NB4 (cell line): ENCODE measurements at regions not wholly inside any gene's neighbourhood (a gene's known extent, or its start where the extent isn't known, plus 50 kb on each side); places are given as distances from the start of the nearest gene placed in this dataset.

Source experiments
- CTCF ChIP-seq: IDR thresholded peaks from one replicate; pipeline ENCODE4 v1.5.1; 2012; ENCODE audit warnings: low read depth, low read length
- MAX ChIP-seq: IDR thresholded peaks from 2 replicates; pipeline ENCODE4 v1.6.1; 2011; ENCODE audit warnings: low read depth, low read length
- POLR2A ChIP-seq: IDR thresholded peaks from 2 replicates; pipeline ENCODE4 v1.6.1; 2011; ENCODE audit warnings: mild to moderate bottlenecking; ENCODE audit not compliant: insufficient read length; ENCODE audit errors: extremely low read depth

- TF ChIP-seq CTCF (no peak), POLR2A (no peak), MAX (no peak)
These were observed 146.7 kb upstream of the NFIA start for GRCh38 chr1:60935599-60936110.
